CD14-positive monocyte (primary cell): ENCODE measurements at regions not wholly inside any gene's neighbourhood (a gene's known extent, or its start where the extent isn't known, plus 50 kb on each side); places are given as distances from the start of the nearest gene placed in this dataset.

Source experiments
- DNase-seq, 3 donors: peaks; one replicate each; pipeline ENCODE4 v3.0.0-alpha.2; 2011 to 2022
- H2AFZ ChIP-seq: 2 replicates; pipeline ENCODE4 v1.6.0; 2012; ENCODE audit warnings: mild to moderate bottlenecking, low read depth, low read length, inconsistent platforms; ENCODE audit not compliant: insufficient read depth, poor library complexity, severe bottlenecking
- H3K27ac ChIP-seq, 2 donors: 1 replicate in 1 of 2; 2 replicates in 1 of 2; pipeline ENCODE4 v1.5.1; 2012 to 2013; ENCODE audit warnings: low read length in 2 of 2, control low read depth in 1 of 2, inconsistent platforms in 1 of 2, low read depth in 1 of 2, mild to moderate bottlenecking in 1 of 2
- H3K27me3 ChIP-seq, 2 donors: one replicate each; pipeline versions ENCODE4 v1.6.0 to v1.6.1; 2011 to 2013; ENCODE audit warnings: low read length in 2 of 2; ENCODE audit not compliant: control insufficient read depth in 2 of 2, insufficient read depth in 2 of 2
- H3K36me3 ChIP-seq, 2 donors: replicated peaks in 1 of 2; 1 replicate in 1 of 2; 2 replicates in 1 of 2; pipeline versions ENCODE4 v1.5.1 to v1.6.1; 2012 to 2013; ENCODE audit warnings: low read length in 2 of 2, control low read depth in 1 of 2, inconsistent platforms in 1 of 2, mild to moderate bottlenecking in 1 of 2; ENCODE audit not compliant: insufficient read depth in 2 of 2, control insufficient read depth in 1 of 2
- H3K4me1 ChIP-seq, 2 donors: 1 replicate in 1 of 2; 2 replicates in 1 of 2; pipeline versions ENCODE4 v1.5.1 to v1.6.1; 2012 to 2013; ENCODE audit warnings: low read length in 2 of 2, control low read depth in 1 of 2, inconsistent platforms in 1 of 2, mild to moderate bottlenecking in 1 of 2, moderate library complexity in 1 of 2; ENCODE audit not compliant: insufficient read depth in 2 of 2, control insufficient read depth in 1 of 2
- H3K4me2 ChIP-seq: replicated peaks from 2 replicates; pipeline ENCODE3; 2012; ENCODE audit warnings: low read length, moderate library complexity, mild to moderate bottlenecking; ENCODE audit not compliant: poor library complexity, severe bottlenecking; ENCODE audit errors: extremely low read depth
- H3K4me3 ChIP-seq, 3 experiments: fragments of 200-600 bp in 1 of 3; sonication (generic) in 1 of 3; replicated peaks in 1 of 3; 1 replicate in 2 of 3; 2 replicates in 1 of 3; pipeline ENCODE4 v1.5.1; 2011 to 2013; ENCODE audit warnings: low read length in 3 of 3, mild to moderate bottlenecking in 3 of 3, control low read depth in 2 of 3, low read depth in 2 of 3, inconsistent platforms in 1 of 3, moderate library complexity in 1 of 3
- H3K79me2 ChIP-seq: 2 replicates; pipeline ENCODE4 v1.6.0; 2012; ENCODE audit warnings: mild to moderate bottlenecking, control low read depth, inconsistent platforms, low read length, moderate library complexity; ENCODE audit not compliant: insufficient read depth
- H3K9ac ChIP-seq: 2 replicates; pipeline ENCODE4 v1.6.0; 2017; ENCODE audit warnings: low read length, mild to moderate bottlenecking; ENCODE audit not compliant: insufficient read depth, poor library complexity, severe bottlenecking
- H3K9me3 ChIP-seq, 2 donors: replicated peaks in 1 of 2; 1 replicate in 1 of 2; 2 replicates in 1 of 2; pipeline versions ENCODE4 v1.5.1 to v1.6.1; 2012 to 2013; ENCODE audit warnings: low read length in 2 of 2, control low read depth in 1 of 2; ENCODE audit not compliant: control insufficient read depth in 1 of 2, insufficient read depth in 1 of 2
- H4K20me1 ChIP-seq: 2 replicates; pipeline ENCODE4 v1.6.0; 2012; ENCODE audit warnings: mild to moderate bottlenecking, low read length, control low read depth, moderate library complexity; ENCODE audit not compliant: insufficient read depth
- H3K27ac Mint-ChIP-seq, 7 donors: one replicate each; pipeline ENCODE4 v1.8.0; 2020; ENCODE audit warnings: mild to moderate bottlenecking in 7 of 7, mixed read lengths in 7 of 7, moderate library complexity in 6 of 7, inconsistent platforms in 2 of 7
- H3K27me3 Mint-ChIP-seq, 3 donors: one replicate each; pipeline ENCODE4 v1.8.0; 2021 to 2022; ENCODE audit warnings: low read depth in 3 of 3, mild to moderate bottlenecking in 3 of 3, mixed read lengths in 3 of 3, moderate library complexity in 3 of 3, inconsistent platforms in 1 of 3
- H3K36me3 Mint-ChIP-seq, 2 donors: one replicate each; pipeline ENCODE4 v1.8.0; 2020; ENCODE audit warnings: mixed read lengths in 2 of 2, inconsistent platforms in 1 of 2, mild to moderate bottlenecking in 1 of 2
- H3K4me1 Mint-ChIP-seq: one replicate; pipeline ENCODE4 v1.8.0; 2020; ENCODE audit warnings: mild to moderate bottlenecking, mixed read lengths
- H3K4me3 Mint-ChIP-seq, 2 donors: one replicate each; pipeline ENCODE4 v1.8.0; 2020; ENCODE audit warnings: mild to moderate bottlenecking in 2 of 2, mixed read lengths in 2 of 2, moderate library complexity in 1 of 2
- H3K9me3 Mint-ChIP-seq, 7 donors: one replicate each; pipeline ENCODE4 v1.8.0; 2020 to 2022; ENCODE audit warnings: mixed read lengths in 7 of 7, mild to moderate bottlenecking in 6 of 7, moderate library complexity in 6 of 7, inconsistent platforms in 2 of 7
- CTCF ChIP-seq: fragments of 200-600 bp; IDR thresholded peaks from one replicate; pipeline ENCODE4 v1.8.0; 2022; ENCODE audit warnings: antibody characterized with exemption, mild to moderate bottlenecking
- WGBS: methylation state at CpG from one replicate; pipeline ENCODE4 v1.1.5; 2013; ENCODE audit warnings: missing lambda C conversion rate; ENCODE audit not compliant: insufficient coverage; 5-methylcytosine and 5-hydroxymethylcytosine counted together
- intact Hi-C, 2 donors: fragments of 100-400 bp; cut with micrococcal nuclease; formaldehyde crosslinking; loops; one replicate each; pipeline versions ENCODE4 v1.15.0 to v1.15.1; 2023

DNA sequence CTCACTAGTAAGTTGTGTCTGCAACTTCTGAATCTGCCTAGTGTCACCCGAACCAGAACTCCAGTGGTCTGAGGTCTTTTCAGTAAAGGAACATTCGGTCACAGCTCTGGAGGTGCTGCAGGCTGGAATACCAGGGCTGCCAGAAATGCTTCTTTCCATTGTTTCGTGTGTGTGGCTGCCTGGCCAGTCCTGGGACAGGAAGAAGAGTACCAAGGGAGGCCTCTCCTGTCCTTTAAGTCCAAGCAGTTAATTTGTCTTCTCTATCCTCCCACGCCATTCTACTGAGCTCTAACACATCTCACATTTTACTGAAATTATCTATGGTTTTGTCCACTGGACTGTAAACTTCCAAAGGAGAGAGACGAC, 196.0 kb downstream of the LNPK start:
- Histone ChIP-seq H3K4me1 (no peaks in the 10 kb centered on the region), H3K9ac (no peak overlapping the region), H3K4me3 (no peak overlapping the region), H3K4me2 (no peak overlapping the region), H3K9me3 (no peaks in the 10 kb centered on the region), H3K79me2 (no peaks in the 10 kb centered on the region), H2AFZ (no peak overlapping the region), H3K27ac (no peak overlapping the region), H3K36me3 (no peaks in the 10 kb centered on the region), H3K27me3 (no peaks in the 10 kb centered on the region), H4K20me1 (no peaks in the 10 kb centered on the region)
- WGBS: 90% methylated on average over 2 of the region's 5 CpGs
- no peak for DNase-seq
- no peak for TF ChIP-seq CTCF
- H3K27ac Mint-ChIP-seq: no peak overlapping the region
- H3K36me3 Mint-ChIP-seq: no peaks in the 10 kb centered on the region
- no peak overlapping the region for H3K4me3 Mint-ChIP-seq
- H3K27me3 Mint-ChIP-seq: peaks cover 0 to 3% (median 0%) of the 10 kb centered on the region in 3 donors
- H3K4me1 Mint-ChIP-seq: no peaks in the 10 kb centered on the region
- H3K9me3 Mint-ChIP-seq: no peaks in the 10 kb centered on the region
- intact Hi-C loops: no loop called here

- no peaks in the 10 kb centered on the region for H3K36me3 ChIP-seq
- H3K9ac ChIP-seq: no peak overlapping the region
- no peak for DNase-seq
- H3K4me2 ChIP-seq: no peak overlapping the region
- H3K27me3 Mint-ChIP-seq: peaks cover 0 to 3% (median 0%) of the 10 kb centered on the region in 3 donors
- H3K4me3 Mint-ChIP-seq: no peak overlapping the region
- TF ChIP-seq CTCF: no peak
- H2AFZ ChIP-seq: no peak overlapping the region
- H3K4me1 Mint-ChIP-seq: no peaks in the 10 kb centered on the region
- H3K27me3 ChIP-seq: no peaks in the 10 kb centered on the region
- H3K4me1 ChIP-seq: no peaks in the 10 kb centered on the region
- no peak overlapping the region for H3K4me3 ChIP-seq
- H3K36me3 Mint-ChIP-seq: no peaks in the 10 kb centered on the region
- H3K9me3 Mint-ChIP-seq: peaks cover 0 to under 1% (median 0%) of the 10 kb centered on the region in 7 donors
- H3K79me2 ChIP-seq: no peaks in the 10 kb centered on the region
- intact Hi-C loops: no loop called here
- H3K9me3 ChIP-seq: no peaks in the 10 kb centered on the region
- no peak overlapping the region for H3K27ac Mint-ChIP-seq
- H3K27ac ChIP-seq: no peak overlapping the region
- no peaks in the 10 kb centered on the region for H4K20me1 ChIP-seq
- WGBS: 71% methylated on average over 3 of the region's 5 CpGs
Measured at GRCh38 chr2:175805442-175806124, 196.5 kb downstream of the LNPK start.
